ENCODE measurements at regions not wholly inside any gene's neighbourhood (a gene's known extent, or its start where the extent isn't known, plus 50 kb on each side); places are given as distances from the start of the nearest gene placed in this dataset.

- TF ChIP-seq CTCF (IDR thresholded peaks at IDR 0.05): no peak
- TF ChIP-seq ZFX (IDR thresholded peaks at IDR 0.05; ENCODE audit: borderline replicate concordance): no peak
These were observed 115.7 kb downstream of the ACKR3 start for GRCh38 chr2:236685361-236685760.

All from 22Rv1 (cell line).